Body of pancreas (tissue), 4 donors: ENCODE measurements at regions not wholly inside any gene's neighbourhood (a gene's known extent, or its start where the extent isn't known, plus 50 kb on each side); places are given as distances from the start of the nearest gene placed in this dataset.

Experiments used
- ATAC-seq: fragments of 150-250 bp; one replicate; pipeline ENCODE4 v1.9.1; 2016
- DNase-seq, 4 donors: peaks; one replicate each; pipeline ENCODE4 v3.0.0-alpha.2; 2019
- H3K27ac ChIP-seq, 4 donors: fragments of 200-600 bp; sonication (generic); 1 replicate in 3 of 4; 2 replicates in 1 of 4; pipeline versions ENCODE4 v1.5.1 to v1.6.1; 2016 to 2019; ENCODE audit warnings: mild to moderate bottlenecking in 1 of 4, mixed read lengths in 1 of 4, moderate library complexity in 1 of 4
- H3K27me3 ChIP-seq, 2 donors: fragments of 200-600 bp; sonication (generic); one replicate each; pipeline ENCODE4 v1.6.0; 2016; ENCODE audit warnings: mild to moderate bottlenecking in 1 of 2
- H3K36me3 ChIP-seq, 2 donors: fragments of 200-600 bp; sonication (generic); replicated peaks in 1 of 2; 2 replicates each; pipeline ENCODE4 v1.5.1; 2016; ENCODE audit warnings: low read depth in 2 of 2; ENCODE audit not compliant: insufficient read depth in 1 of 2
- H3K4me1 ChIP-seq: fragments of 200-600 bp; sonication (generic); one replicate; pipeline ENCODE4 v1.6.0; 2016
- H3K4me3 ChIP-seq, 2 donors: fragments of 200-600 bp; sonication (generic); 1 replicate in 1 of 2; 2 replicates in 1 of 2; pipeline ENCODE4 v1.5.1; 2016 to 2019
- H3K9me3 ChIP-seq, 3 donors: fragments of 200-600 bp; sonication (generic); 1 replicate in 2 of 3; 2 replicates in 1 of 3; pipeline ENCODE4 v1.5.1; 2016
- POLR2A ChIP-seq, 3 donors: fragments of 450-650 bp; IDR thresholded peaks; one replicate each; pipeline ENCODE4 v1.6.1; 2016; ENCODE audit warnings: antibody characterized with exemption in 3 of 3, mild to moderate bottlenecking in 2 of 3
- WGBS, 2 donors: methylation state at CpG; one replicate each; pipeline ENCODE4 v1.1.5; 2017; 5-methylcytosine and 5-hydroxymethylcytosine counted together
- intact Hi-C: fragments of 100-400 bp; cut with DNase I; formaldehyde crosslinking; loops from one replicate; pipeline ENCODE4 v1.15.1; 2023
- TF ChIP-seq, protein P1 (sequence below), 7 experiments: fragments of 450-650 bp in 4 of 7; fragments of 200-600 bp in 3 of 7; sonication (generic) in 3 of 7; IDR thresholded peaks; one replicate each; pipeline ENCODE4 v1.5.1; 2016 to 2019; ENCODE audit warnings: antibody characterized with exemption in 7 of 7

DNA sequence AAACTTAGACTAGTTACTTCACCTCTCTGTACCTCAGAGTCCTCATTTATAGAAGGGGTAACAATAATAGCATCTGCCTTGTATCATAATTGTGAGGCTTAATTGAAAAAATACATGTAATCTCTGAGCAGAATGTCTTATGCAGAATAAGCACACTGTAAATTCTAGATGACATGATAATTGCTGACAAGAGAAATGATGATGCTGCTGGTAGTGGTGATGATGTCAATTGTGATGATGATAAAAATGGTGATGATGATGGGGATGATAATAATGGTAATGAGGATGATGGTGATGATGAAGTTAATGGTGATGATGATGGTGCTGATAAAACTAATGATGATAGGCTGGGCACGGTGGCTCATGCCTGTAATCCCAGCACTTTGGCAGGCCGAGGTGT, 346.1 kb upstream of the CDH4 start:
- 71 to 73% methylated on average over 2 of the region's 2 CpGs for WGBS, 2 donors
- Histone ChIP-seq H3K27me3 (no peaks in the 10 kb centered on the region), H3K4me1 (no peaks in the 10 kb centered on the region), H3K27ac (no peak overlapping the region), H3K9me3 (no peaks in the 10 kb centered on the region), H3K4me3 (no peak overlapping the region), H3K36me3 (no peaks in the 10 kb centered on the region)
- DNase-seq (no peak), ATAC-seq (no peak)
- intact Hi-C loops = no loop called here
- TF ChIP-seq, protein P1, sequence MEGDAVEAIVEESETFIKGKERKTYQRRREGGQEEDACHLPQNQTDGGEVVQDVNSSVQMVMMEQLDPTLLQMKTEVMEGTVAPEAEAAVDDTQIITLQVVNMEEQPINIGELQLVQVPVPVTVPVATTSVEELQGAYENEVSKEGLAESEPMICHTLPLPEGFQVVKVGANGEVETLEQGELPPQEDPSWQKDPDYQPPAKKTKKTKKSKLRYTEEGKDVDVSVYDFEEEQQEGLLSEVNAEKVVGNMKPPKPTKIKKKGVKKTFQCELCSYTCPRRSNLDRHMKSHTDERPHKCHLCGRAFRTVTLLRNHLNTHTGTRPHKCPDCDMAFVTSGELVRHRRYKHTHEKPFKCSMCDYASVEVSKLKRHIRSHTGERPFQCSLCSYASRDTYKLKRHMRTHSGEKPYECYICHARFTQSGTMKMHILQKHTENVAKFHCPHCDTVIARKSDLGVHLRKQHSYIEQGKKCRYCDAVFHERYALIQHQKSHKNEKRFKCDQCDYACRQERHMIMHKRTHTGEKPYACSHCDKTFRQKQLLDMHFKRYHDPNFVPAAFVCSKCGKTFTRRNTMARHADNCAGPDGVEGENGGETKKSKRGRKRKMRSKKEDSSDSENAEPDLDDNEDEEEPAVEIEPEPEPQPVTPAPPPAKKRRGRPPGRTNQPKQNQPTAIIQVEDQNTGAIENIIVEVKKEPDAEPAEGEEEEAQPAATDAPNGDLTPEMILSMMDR (IDR thresholded peaks at IDR 0.05) = no peak
- no peak for TF ChIP-seq POLR2A (IDR thresholded peaks at IDR 0.05)

DNA sequence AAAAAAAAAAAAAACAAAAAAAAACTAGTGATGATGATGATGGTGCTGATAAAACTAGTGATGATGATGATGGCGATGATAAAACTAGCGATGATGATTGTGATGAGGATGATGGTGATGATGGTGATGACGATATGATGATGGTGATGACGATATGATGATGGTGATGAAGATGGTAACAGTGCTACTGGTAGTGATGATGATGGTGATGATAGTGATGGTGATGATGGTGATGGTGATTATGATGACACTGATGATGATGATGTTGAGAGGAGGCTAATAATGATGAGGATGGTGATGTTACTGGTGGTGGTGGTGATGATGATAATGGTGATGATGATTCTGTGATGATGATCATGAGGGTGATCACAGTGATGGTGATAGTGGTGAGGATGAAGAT, 345.5 kb upstream of the CDH4 start:
- Histone ChIP-seq H3K4me3 (no peak overlapping the region), H3K9me3 (no peaks in the 10 kb centered on the region), H3K4me1 (no peaks in the 10 kb centered on the region), H3K27ac (no peak overlapping the region), H3K36me3 (no peaks in the 10 kb centered on the region), H3K27me3 (no peaks in the 10 kb centered on the region)
- intact Hi-C loops = no loop called here
- 71 to 72% methylated on average over 4 of the region's 4 CpGs for WGBS, 2 donors
- no peak for TF ChIP-seq POLR2A (IDR thresholded peaks at IDR 0.05)
- TF ChIP-seq, protein P1 (IDR thresholded peaks at IDR 0.05) = no peak
- DNase-seq (no peak), ATAC-seq (no peak)

DNA sequence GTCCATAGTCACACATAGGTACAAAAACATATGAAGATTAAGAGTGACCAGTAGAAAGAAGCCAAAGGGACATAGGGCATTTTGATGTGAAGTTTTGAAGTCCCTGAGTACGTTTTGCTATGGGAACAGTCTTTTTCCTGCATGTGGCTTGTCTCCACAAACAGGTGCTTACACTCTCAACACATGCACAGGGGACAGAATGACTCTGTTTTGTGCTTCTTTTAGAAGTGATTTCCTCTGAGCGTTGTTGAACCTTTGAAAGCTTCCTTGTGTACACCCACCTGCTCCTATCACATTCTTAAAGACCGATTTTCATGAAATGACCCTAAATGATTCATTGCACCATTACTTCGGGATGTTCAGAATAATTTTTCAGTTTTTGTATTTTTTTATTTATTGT, 338.8 kb upstream of the CDH4 start:
- Histone ChIP-seq H3K4me3 (no peak overlapping the region), H3K4me1 (no peaks in the 10 kb centered on the region), H3K27ac (no peak overlapping the region), H3K27me3 (no peaks in the 10 kb centered on the region), H3K9me3 (no peaks in the 10 kb centered on the region), H3K36me3 (no peaks in the 10 kb centered on the region)
- DNase-seq (no peak), ATAC-seq (no peak)
- TF ChIP-seq, protein P1 (IDR thresholded peaks at IDR 0.05) = no peak
- TF ChIP-seq POLR2A (IDR thresholded peaks at IDR 0.05) = no peak
- intact Hi-C loops = no loop called here
- 40 to 50% methylated on average over 4 of the region's 4 CpGs for WGBS, 2 donors

DNA sequence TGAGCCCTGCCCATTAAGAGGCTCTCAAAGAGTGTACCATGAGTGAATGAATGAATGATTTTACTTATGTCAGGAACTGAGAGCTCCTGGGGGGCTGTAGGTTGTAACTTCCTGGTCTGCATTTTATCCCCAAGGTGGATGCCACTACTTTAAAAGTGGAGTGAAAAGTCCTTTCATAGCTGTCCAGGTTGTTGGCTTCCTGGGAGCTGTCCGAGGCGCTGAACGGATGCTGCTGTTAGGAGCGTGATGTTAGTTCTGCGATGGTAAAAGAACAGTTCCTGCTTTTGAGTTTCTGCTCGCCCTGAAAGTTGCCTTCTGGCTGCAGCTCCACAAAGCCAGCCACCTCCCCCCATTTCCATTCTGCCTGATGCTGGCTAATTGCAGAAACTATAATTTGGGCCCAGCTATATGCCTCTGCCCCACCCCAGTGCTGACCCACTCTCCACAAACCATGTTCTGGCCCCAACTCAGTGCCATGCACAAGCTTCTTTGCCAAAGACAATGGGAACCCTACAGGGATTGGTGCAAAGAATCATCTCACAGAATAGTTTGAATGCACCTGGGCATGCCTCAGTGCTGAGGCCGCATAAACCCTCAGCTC, 330.9 kb upstream of the CDH4 start:
- 35 to 45% methylated on average over 7 of the region's 7 CpGs for WGBS, 2 donors
- Histone ChIP-seq H3K27ac (no peak overlapping the region), H3K27me3 (no peaks in the 10 kb centered on the region), H3K36me3 (no peaks in the 10 kb centered on the region), H3K4me1 (no peaks in the 10 kb centered on the region), H3K9me3 (no peaks in the 10 kb centered on the region), H3K4me3 (no peak overlapping the region)
- ATAC-seq (no peak), DNase-seq (peak in 1 of 4 donors; percentile 40)
- no peak for TF ChIP-seq POLR2A (IDR thresholded peaks at IDR 0.05)
- TF ChIP-seq, protein P1 (IDR thresholded peaks at IDR 0.05) = no peak
- intact Hi-C loops = no loop called here

DNA sequence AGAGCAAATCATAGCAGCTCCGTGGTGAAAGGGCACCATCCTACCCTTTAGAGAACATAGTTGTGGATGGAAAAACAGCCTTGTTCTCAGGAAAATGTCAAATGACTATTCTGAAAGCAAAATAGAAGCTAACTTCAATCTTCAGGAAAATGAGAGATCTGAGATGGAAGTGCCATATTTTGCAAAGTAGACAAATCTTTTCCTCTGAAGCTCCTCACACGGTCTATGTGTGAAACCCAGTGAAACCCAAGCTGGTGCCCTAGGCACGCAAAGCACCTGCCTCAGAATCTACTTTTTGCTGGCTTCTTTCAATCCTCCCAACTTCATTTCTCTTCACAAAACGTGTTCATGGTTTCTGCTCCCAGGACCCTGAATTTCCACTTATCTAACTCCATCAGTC, 325.2 kb upstream of the CDH4 start:
- no peaks in the 10 kb centered on the region for H3K9me3 ChIP-seq
- 53 to 54% methylated on average over 4 of the region's 4 CpGs for WGBS, 2 donors
- no peak for DNase-seq
- H3K4me3 ChIP-seq = no peak overlapping the region
- no peaks in the 10 kb centered on the region for H3K4me1 ChIP-seq
- no peak for TF ChIP-seq POLR2A (IDR thresholded peaks at IDR 0.05)
- TF ChIP-seq, protein P1 (IDR thresholded peaks at IDR 0.05) = no peak
- intact Hi-C loops = no loop called here
- no peak overlapping the region for H3K27ac ChIP-seq
- no peaks in the 10 kb centered on the region for H3K36me3 ChIP-seq
- ATAC-seq = no peak
- H3K27me3 ChIP-seq = no peaks in the 10 kb centered on the region
